PC-9 (cell line): ENCODE measurements at regions not wholly inside any gene's neighbourhood (a gene's known extent, or its start where the extent isn't known, plus 50 kb on each side); places are given as distances from the start of the nearest gene placed in this dataset.

Source experiments
- BruUV-seq: library from RNA; stranded (reverse); fragments of 400-500 nt; replicated peaks from 2 replicates; lab custom pipeline; 2021; lab: Mats Ljungman, UMichigan
- CTCF ChIA-PET: fragments of 300-600 bp; sonication (Branson Sonifier 250); formaldehyde crosslinking; loops from one replicate; lab custom pipeline; 2022; ENCODE audit warnings: antibody characterized with exemption; lab: Charles Lee
- POLR2A ChIA-PET: fragments of 300-600 bp; sonication (Branson Sonifier 250); formaldehyde crosslinking; loops from one replicate; lab custom pipeline; 2022; ENCODE audit warnings: antibody characterized with exemption; ENCODE audit not compliant: unreplicated experiment; lab: Charles Lee
- DNase-seq, 2 experiments: peaks; one replicate each; pipeline versions ENCODE4 v3.0.0 to v3.0.0-alpha.2; 2015 to 2022; ENCODE audit warnings: mixed read lengths in 1 of 2
- H2AFZ ChIP-seq: fragments of 200-600 bp; sonication (generic); 2 replicates; pipeline ENCODE4 v1.8.1; 2017; ENCODE audit warnings: antibody characterized with exemption
- H3F3A ChIP-seq: fragments of 200-600 bp; sonication (generic); 2 replicates; pipeline ENCODE4 v1.8.1; 2017; ENCODE audit warnings: antibody characterized with exemption, mild to moderate bottlenecking, low read depth; ENCODE audit not compliant: insufficient read depth
- H3K27ac ChIP-seq: fragments of 200-600 bp; sonication (generic); 2 replicates; pipeline ENCODE4 v1.6.1; 2016; ENCODE audit warnings: mixed run types
- H3K27me3 ChIP-seq: fragments of 200-600 bp; sonication (generic); 2 replicates; pipeline ENCODE4 v1.6.1; 2016; ENCODE audit warnings: low read depth, mixed run types; ENCODE audit not compliant: insufficient read depth
- H3K36me3 ChIP-seq: fragments of 200-600 bp; sonication (generic); 2 replicates; pipeline ENCODE4 v1.6.1; 2016; ENCODE audit warnings: low read depth, mixed run types
- H3K4me1 ChIP-seq: fragments of 200-600 bp; sonication (generic); replicated peaks from 2 replicates; pipeline ENCODE4 v1.6.1; 2016; ENCODE audit warnings: mixed run types; ENCODE audit not compliant: insufficient read depth
- H3K4me2 ChIP-seq: fragments of 200-600 bp; sonication (generic); 2 replicates; pipeline ENCODE4 v1.6.1; 2017; ENCODE audit warnings: mixed run types
- H3K4me3 ChIP-seq: fragments of 200-600 bp; sonication (generic); 2 replicates; pipeline ENCODE4 v1.6.1; 2016; ENCODE audit warnings: mixed run types
- H3K79me2 ChIP-seq: fragments of 200-600 bp; sonication (generic); 2 replicates; pipeline ENCODE4 v1.6.1; 2017; ENCODE audit warnings: low read depth, mixed run types
- H3K9me2 ChIP-seq: fragments of 200-600 bp; sonication (generic); 2 replicates; pipeline ENCODE4 v1.8.1; 2017; ENCODE audit warnings: mild to moderate bottlenecking; ENCODE audit not compliant: insufficient read depth
- H3K9me3 ChIP-seq: fragments of 200-600 bp; sonication (generic); 2 replicates; pipeline ENCODE4 v1.8.1; 2016; ENCODE audit warnings: low read depth; ENCODE audit not compliant: insufficient read depth
- H4K20me1 ChIP-seq: fragments of 200-600 bp; sonication (generic); 2 replicates; pipeline ENCODE4 v1.8.1; 2017; ENCODE audit not compliant: insufficient read depth
- EZH2 ChIP-seq: fragments of 200-600 bp; sonication (generic); IDR thresholded peaks from 2 replicates; pipeline ENCODE4 v1.8.0; 2017; ENCODE audit warnings: antibody characterized with exemption, low read depth
- intact Hi-C: fragments of 100-400 bp; cut with micrococcal nuclease; formaldehyde crosslinking; loops from one replicate; pipeline ENCODE4 v1.10.0; 2022; ENCODE audit not compliant: unreplicated experiment
- TF ChIP-seq, protein P1 (sequence below): fragments of 200-600 bp; sonication (generic); conservative IDR thresholded peaks from 2 replicates; pipeline ENCODE4 v1.6.1; 2017; ENCODE audit warnings: mixed run types, antibody characterized with exemption, mild to moderate bottlenecking, moderate library complexity

DNA sequence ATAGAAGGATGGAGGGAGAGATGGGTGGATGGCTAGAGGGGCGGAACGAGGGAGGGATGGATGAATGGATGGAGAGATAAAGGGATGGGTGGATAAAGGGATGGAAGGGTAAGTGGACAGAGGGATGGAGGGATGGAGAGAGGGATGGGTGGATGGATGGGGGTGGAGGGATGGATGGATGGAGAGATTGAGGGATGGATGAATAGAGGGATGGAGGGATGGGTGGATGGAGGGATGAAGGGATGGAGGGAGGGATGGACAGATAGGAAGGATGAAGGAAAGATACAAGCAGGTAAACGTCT lies 313.3 kb downstream of the UACA start:
- no TSS peak for BruUV-seq
- H2AFZ ChIP-seq = no peak overlapping the region
- intact Hi-C loops = no loop called here
- H4K20me1 ChIP-seq = no peaks in the 10 kb centered on the region
- H3K79me2 ChIP-seq = no peaks in the 10 kb centered on the region
- no peaks in the 10 kb centered on the region for H3K9me2 ChIP-seq
- H3K27ac ChIP-seq = no peak overlapping the region
- H3F3A ChIP-seq = 0 out of 2 replicates have a peak, but pooled peaks cover 3% of the 10 kb centered on the region
- TF ChIP-seq, protein P1, sequence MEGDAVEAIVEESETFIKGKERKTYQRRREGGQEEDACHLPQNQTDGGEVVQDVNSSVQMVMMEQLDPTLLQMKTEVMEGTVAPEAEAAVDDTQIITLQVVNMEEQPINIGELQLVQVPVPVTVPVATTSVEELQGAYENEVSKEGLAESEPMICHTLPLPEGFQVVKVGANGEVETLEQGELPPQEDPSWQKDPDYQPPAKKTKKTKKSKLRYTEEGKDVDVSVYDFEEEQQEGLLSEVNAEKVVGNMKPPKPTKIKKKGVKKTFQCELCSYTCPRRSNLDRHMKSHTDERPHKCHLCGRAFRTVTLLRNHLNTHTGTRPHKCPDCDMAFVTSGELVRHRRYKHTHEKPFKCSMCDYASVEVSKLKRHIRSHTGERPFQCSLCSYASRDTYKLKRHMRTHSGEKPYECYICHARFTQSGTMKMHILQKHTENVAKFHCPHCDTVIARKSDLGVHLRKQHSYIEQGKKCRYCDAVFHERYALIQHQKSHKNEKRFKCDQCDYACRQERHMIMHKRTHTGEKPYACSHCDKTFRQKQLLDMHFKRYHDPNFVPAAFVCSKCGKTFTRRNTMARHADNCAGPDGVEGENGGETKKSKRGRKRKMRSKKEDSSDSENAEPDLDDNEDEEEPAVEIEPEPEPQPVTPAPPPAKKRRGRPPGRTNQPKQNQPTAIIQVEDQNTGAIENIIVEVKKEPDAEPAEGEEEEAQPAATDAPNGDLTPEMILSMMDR = no peak
- no peak for TF ChIP-seq EZH2
- ChIA-PET POLR2A (no interaction called here), CTCF (no interaction called here)
- no peaks in the 10 kb centered on the region for H3K9me3 ChIP-seq
- no peaks in the 10 kb centered on the region for H3K27me3 ChIP-seq
- H3K4me1 ChIP-seq = peaks cover 18% of the 10 kb centered on the region
- no peak for DNase-seq
- no peak overlapping the region for H3K4me3 ChIP-seq
- H3K36me3 ChIP-seq = no peaks in the 10 kb centered on the region
- no peak overlapping the region for H3K4me2 ChIP-seq

DNA sequence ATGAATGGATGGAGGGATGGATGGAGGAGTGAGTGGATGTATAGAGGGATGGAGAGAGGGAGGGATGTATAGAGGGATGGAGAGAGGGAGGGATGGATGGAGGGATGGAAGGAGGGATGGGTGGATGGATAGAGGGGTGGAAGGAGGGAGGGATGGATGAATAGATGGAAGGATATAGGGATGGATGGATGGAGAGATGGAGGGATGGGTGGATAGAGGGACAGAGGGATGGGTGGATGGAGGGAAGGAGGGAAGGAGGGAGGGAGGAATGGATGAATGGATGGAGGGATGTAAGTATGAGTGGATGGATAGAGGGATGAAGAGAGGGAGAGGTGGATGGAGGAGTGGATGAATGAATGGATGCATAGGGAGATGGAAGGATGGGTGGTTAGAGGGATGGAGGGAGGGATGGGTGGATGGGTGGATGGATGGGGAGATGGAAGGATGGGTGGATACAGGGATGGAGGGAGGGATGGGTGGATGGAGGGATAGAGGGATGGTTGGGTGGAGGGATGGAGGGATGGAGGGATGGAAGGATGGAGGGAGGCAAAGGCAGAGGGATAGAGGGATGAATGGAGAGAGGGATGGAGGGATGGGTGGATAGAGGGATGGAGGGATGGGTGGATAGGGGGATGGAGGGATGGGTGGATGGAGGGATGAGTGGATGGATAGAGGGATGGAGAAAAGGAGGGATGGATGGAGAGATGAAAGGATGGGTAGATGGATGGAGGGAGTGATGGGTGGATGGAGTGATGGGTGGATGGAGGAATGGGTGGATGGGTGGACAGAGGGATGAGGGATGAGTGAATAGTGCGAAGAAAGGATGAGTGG lies 313.8 kb downstream of the UACA start:
- H3K27ac ChIP-seq = no peak overlapping the region
- no peaks in the 10 kb centered on the region for H3K79me2 ChIP-seq
- intact Hi-C loops = no loop called here
- DNase-seq = no peak
- H3K27me3 ChIP-seq = no peaks in the 10 kb centered on the region
- H3F3A ChIP-seq = 0 out of 2 replicates have a peak, but pooled peaks cover 3% of the 10 kb centered on the region
- H3K4me3 ChIP-seq = no peak overlapping the region
- H3K36me3 ChIP-seq = no peaks in the 10 kb centered on the region
- no peaks in the 10 kb centered on the region for H4K20me1 ChIP-seq
- TF ChIP-seq, protein P1 = no peak
- TF ChIP-seq EZH2 = no peak
- H3K4me2 ChIP-seq = no peak overlapping the region
- CTCF ChIA-PET = no interaction called here
- H3K9me2 ChIP-seq = no peaks in the 10 kb centered on the region
- no peaks in the 10 kb centered on the region for H3K9me3 ChIP-seq
- H3K4me1 ChIP-seq = peaks cover 18% of the 10 kb centered on the region
- no TSS peak for BruUV-seq
- POLR2A ChIA-PET = no interaction called here
- no peak overlapping the region for H2AFZ ChIP-seq

DNA sequence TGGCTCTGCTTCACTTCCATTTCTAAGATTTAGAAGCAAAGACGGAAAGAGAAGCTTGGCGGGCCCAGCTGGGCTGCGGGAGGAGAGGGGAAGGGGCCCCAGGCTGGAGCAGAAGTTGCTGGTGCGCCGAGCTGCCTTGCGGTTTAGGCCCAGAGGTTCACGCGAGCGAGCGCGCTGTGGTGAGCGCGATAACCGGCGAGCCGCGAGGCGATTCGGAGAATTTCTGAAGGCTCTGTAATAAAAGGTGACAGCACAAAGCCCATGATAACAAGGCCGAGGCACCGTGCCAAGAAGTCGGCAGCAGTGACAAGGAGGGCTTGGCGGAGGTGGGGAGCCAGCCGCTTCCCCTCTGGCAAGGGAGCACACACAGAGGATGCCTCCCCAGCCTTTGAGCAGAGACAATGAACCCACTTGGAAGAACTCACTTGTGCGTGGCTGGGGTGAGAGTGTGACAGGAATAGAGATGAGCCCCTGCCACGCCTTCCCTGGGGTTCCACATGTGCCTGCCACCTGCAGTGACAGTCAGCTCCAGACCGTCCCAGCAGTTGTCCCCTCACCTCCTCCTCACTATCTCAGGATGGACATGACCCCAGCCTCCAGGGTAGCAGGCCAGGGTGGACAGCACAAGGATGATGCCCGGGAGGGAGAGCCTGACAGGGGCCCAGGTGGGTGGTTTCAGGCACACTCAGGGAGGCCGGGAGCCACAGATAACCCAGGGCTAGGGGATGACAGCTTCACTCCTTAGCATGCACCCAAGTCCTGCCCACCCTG lies 315.2 kb downstream of the UACA start:
- Histone ChIP-seq H3F3A (no peaks in the 10 kb centered on the region; the same call in 1 of the 2 replicates), H4K20me1 (no peaks in the 10 kb centered on the region), H3K27me3 (no peaks in the 10 kb centered on the region), H3K9me2 (no peaks in the 10 kb centered on the region), H3K4me2 (no peak overlapping the region), H3K4me3 (no peak overlapping the region), H3K4me1 (peaks cover 10% of the 10 kb centered on the region), H3K9me3 (no peaks in the 10 kb centered on the region), H2AFZ (no peak overlapping the region), H3K79me2 (no peaks in the 10 kb centered on the region), H3K27ac (no peak overlapping the region), H3K36me3 (no peaks in the 10 kb centered on the region)
- DNase-seq = no peak
- ChIA-PET CTCF (interaction anchor here (0.6 kb wide), 1 partner anchor 858 kb away, joined by 7 read pairs; no protein-coding TSS in a partner anchor), POLR2A (no interaction called here)
- no TSS peak for BruUV-seq
- intact Hi-C loops = no loop called here
- TF ChIP-seq EZH2 = no peak
- TF ChIP-seq, protein P1 = no peak
